ENCODE measurements at regions not wholly inside any gene's neighbourhood (a gene's known extent, or its start where the extent isn't known, plus 50 kb on each side); places are given as distances from the start of the nearest gene placed in this dataset.

GRCh38 chr5:174348311-174348981 lies 302.9 kb downstream of the NSG2 start:
- no peak for TF ChIP-seq POLR2A (IDR thresholded peaks at IDR 0.05)
- TF ChIP-seq, protein P1, sequence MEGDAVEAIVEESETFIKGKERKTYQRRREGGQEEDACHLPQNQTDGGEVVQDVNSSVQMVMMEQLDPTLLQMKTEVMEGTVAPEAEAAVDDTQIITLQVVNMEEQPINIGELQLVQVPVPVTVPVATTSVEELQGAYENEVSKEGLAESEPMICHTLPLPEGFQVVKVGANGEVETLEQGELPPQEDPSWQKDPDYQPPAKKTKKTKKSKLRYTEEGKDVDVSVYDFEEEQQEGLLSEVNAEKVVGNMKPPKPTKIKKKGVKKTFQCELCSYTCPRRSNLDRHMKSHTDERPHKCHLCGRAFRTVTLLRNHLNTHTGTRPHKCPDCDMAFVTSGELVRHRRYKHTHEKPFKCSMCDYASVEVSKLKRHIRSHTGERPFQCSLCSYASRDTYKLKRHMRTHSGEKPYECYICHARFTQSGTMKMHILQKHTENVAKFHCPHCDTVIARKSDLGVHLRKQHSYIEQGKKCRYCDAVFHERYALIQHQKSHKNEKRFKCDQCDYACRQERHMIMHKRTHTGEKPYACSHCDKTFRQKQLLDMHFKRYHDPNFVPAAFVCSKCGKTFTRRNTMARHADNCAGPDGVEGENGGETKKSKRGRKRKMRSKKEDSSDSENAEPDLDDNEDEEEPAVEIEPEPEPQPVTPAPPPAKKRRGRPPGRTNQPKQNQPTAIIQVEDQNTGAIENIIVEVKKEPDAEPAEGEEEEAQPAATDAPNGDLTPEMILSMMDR (IDR thresholded peaks at IDR 0.05 in 4 of 5, conservative IDR thresholded peaks at IDR 0.05 in 1 of 5) = no peak

Measured in gastrocnemius medialis (tissue), 4 donors.